HepG2 (cell line): ENCODE measurements at regions not wholly inside any gene's neighbourhood (a gene's known extent, or its start where the extent isn't known, plus 50 kb on each side); places are given as distances from the start of the nearest gene placed in this dataset.
A peak's percentile ranks its signal among the peaks of the same experiment; 100 is the strongest.

Experiments
- CHD4 ChIP-seq: fragments of 200-600 bp; sonication (generic); IDR thresholded peaks from 2 replicates; pipeline ENCODE4 v1.7.0; 2017; ENCODE audit warnings: mild to moderate bottlenecking, low read length, borderline replicate concordance
- ELF4 ChIP-seq: sonication (generic); formaldehyde crosslinking; IDR thresholded peaks from 2 replicates; pipeline ENCODE4 v1.5.0; 2020; ENCODE audit warnings: missing genetic modification reagents, mild to moderate bottlenecking, moderate library complexity, borderline replicate concordance
- HIVEP1 ChIP-seq: sonication (generic); formaldehyde crosslinking; IDR thresholded peaks from 2 replicates; pipeline ENCODE4 v1.4.0; 2020; ENCODE audit warnings: mild to moderate bottlenecking, missing genetic modification reagents
- HNRNPH1 ChIP-seq: fragments of 200-400 bp; formaldehyde crosslinking; optimal IDR thresholded peaks from 2 replicates; pipeline ENCODE3; 2017; ENCODE audit warnings: mild to moderate bottlenecking, low read depth, low read length
- HOXA7 ChIP-seq: sonication (generic); formaldehyde crosslinking; IDR thresholded peaks from 2 replicates; pipeline ENCODE4 v1.8.1; 2022; ENCODE audit warnings: mild to moderate bottlenecking, missing genetic modification reagents, moderate library complexity
- MAFF ChIP-seq: IDR thresholded peaks from 2 replicates; pipeline ENCODE4 v1.6.1; 2011; ENCODE audit warnings: low read depth, low read length, improper control_type of control experiment
- MBNL3 ChIP-seq: fragments of 250-450 bp; sonication (Bioruptor Pico); conservative IDR thresholded peaks from 2 replicates; pipeline ENCODE4 v1.8.0; 2022; ENCODE audit warnings: mild to moderate bottlenecking, inconsistent platforms
- MXD4 ChIP-seq: IDR thresholded peaks from 2 replicates; pipeline ENCODE4 v1.6.1; 2016; ENCODE audit warnings: mild to moderate bottlenecking, missing biosample characterization, missing genetic modification reagents
- MXI1 ChIP-seq: IDR thresholded peaks from 3 replicates; pipeline ENCODE4 v1.6.1; 2012; ENCODE audit warnings: low read depth, low read length, inconsistent platforms, borderline replicate concordance
- ONECUT2 ChIP-seq: sonication (generic); formaldehyde crosslinking; IDR thresholded peaks from 2 replicates; pipeline ENCODE4 v1.4.0; 2020; ENCODE audit warnings: missing genetic modification reagents
- PHB2 ChIP-seq: fragments of 450-650 bp; IDR thresholded peaks from 2 replicates; pipeline ENCODE4 v1.6.1; 2018; ENCODE audit not compliant: partially characterized antibody
- TCF7L2 ChIP-seq: IDR thresholded peaks from 2 replicates; pipeline ENCODE4 v1.6.1; 2011; ENCODE audit warnings: mild to moderate bottlenecking, low read depth, low read length, moderate library complexity
- ZNF234 ChIP-seq: sonication (generic); formaldehyde crosslinking; conservative IDR thresholded peaks from 2 replicates; pipeline ENCODE4 v1.5.1; 2020; ENCODE audit warnings: mild to moderate bottlenecking, missing genetic modification reagents
- ZNF251 ChIP-seq: sonication (generic); formaldehyde crosslinking; IDR thresholded peaks from 2 replicates; pipeline ENCODE4 v1.9.0; 2021; ENCODE audit warnings: mild to moderate bottlenecking, missing genetic modification reagents
- ZNF510 ChIP-seq: sonication (generic); formaldehyde crosslinking; IDR thresholded peaks from 2 replicates; pipeline ENCODE4 v1.4.0; 2020; ENCODE audit warnings: low read depth, mild to moderate bottlenecking, missing genetic modification reagents
- ZNF556 ChIP-seq: sonication (generic); formaldehyde crosslinking; IDR thresholded peaks from 2 replicates; pipeline ENCODE4 v1.4.0; 2020; ENCODE audit warnings: mild to moderate bottlenecking, missing genetic modification reagents, borderline replicate concordance
- ZNF670 ChIP-seq: sonication (generic); formaldehyde crosslinking; IDR thresholded peaks from 2 replicates; pipeline ENCODE4 v1.8.0; 2022; ENCODE audit warnings: mild to moderate bottlenecking, missing genetic modification reagents, borderline replicate concordance
- ZSCAN25 ChIP-seq: sonication (generic); formaldehyde crosslinking; IDR thresholded peaks from 2 replicates; pipeline ENCODE4 v1.8.0; 2022; ENCODE audit warnings: mild to moderate bottlenecking, missing genetic modification reagents
- TF ChIP-seq, protein P1 (sequence below): sonication (generic); formaldehyde crosslinking; IDR thresholded peaks from 2 replicates; pipeline ENCODE4 v1.4.0; 2020; ENCODE audit warnings: missing genetic modification reagents, borderline replicate concordance
- TF ChIP-seq, protein P2 (sequence below): sonication (generic); formaldehyde crosslinking; IDR thresholded peaks from 2 replicates; pipeline ENCODE4 v1.5.0; 2020; ENCODE audit warnings: mild to moderate bottlenecking, missing genetic modification reagents, borderline replicate concordance
- TF ChIP-seq, protein P3 (sequence below): sonication (generic); formaldehyde crosslinking; IDR thresholded peaks from 2 replicates; pipeline ENCODE4 v1.4.0; 2020; ENCODE audit warnings: missing genetic modification reagents
- TF ChIP-seq, protein P4 (sequence below): sonication (generic); formaldehyde crosslinking; IDR thresholded peaks from 2 replicates; pipeline ENCODE4 v1.4.0; 2020; ENCODE audit warnings: missing genetic modification reagents, borderline replicate concordance

DNA sequence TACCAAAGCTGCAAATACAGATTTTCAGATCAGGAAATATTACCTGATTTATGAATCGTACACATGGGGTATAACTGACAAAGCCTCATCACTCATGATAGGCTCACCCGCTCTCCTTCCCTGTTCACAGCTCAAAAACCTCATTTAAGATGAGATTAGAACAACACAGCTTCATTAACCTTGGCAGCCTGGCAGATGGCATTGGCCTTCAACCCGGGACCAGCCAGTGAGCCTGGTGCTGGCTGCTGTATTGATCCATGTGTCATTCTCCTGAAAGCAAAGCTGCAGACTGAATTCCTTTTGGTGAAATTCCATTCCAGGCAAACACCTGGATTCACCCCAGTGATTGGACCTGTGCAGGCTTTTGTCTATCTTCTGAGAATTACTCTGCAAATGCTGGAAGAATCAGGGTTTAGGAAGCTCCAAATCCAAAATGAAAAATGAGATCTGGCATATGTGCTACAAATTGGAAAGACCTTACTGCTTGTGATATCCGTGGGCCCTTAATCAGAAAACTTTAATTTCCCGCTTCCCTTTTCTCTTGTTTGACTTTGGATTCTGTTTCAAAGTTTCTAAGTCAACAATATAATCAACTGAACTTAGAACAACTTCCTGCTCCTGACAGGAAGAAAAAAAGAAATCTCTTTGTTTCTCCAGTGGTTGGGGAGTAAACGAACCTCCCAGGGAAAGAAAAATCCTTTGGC is 189.1 kb upstream of the KBTBD8 start (continued):
- TF ChIP-seq, protein P1, sequence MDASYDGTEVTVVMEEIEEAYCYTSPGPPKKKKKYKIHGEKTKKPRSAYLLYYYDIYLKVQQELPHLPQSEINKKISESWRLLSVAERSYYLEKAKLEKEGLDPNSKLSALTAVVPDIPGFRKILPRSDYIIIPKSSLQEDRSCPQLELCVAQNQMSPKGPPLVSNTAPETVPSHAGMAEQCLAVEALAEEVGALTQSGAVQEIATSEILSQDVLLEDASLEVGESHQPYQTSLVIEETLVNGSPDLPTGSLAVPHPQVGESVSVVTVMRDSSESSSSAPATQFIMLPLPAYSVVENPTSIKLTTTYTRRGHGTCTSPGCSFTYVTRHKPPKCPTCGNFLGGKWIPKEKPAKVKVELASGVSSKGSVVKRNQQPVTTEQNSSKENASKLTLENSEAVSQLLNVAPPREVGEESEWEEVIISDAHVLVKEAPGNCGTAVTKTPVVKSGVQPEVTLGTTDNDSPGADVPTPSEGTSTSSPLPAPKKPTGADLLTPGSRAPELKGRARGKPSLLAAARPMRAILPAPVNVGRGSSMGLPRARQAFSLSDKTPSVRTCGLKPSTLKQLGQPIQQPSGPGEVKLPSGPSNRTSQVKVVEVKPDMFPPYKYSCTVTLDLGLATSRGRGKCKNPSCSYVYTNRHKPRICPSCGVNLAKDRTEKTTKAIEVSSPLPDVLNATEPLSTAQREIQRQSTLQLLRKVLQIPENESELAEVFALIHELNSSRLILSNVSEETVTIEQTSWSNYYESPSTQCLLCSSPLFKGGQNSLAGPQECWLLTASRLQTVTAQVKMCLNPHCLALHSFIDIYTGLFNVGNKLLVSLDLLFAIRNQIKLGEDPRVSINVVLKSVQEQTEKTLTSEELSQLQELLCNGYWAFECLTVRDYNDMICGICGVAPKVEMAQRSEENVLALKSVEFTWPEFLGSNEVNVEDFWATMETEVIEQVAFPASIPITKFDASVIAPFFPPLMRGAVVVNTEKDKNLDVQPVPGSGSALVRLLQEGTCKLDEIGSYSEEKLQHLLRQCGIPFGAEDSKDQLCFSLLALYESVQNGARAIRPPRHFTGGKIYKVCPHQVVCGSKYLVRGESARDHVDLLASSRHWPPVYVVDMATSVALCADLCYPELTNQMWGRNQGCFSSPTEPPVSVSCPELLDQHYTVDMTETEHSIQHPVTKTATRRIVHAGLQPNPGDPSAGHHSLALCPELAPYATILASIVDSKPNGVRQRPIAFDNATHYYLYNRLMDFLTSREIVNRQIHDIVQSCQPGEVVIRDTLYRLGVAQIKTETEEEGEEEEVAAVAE (CRISPR knock-in tag), result no peak
- TF ChIP-seq, protein P2, sequence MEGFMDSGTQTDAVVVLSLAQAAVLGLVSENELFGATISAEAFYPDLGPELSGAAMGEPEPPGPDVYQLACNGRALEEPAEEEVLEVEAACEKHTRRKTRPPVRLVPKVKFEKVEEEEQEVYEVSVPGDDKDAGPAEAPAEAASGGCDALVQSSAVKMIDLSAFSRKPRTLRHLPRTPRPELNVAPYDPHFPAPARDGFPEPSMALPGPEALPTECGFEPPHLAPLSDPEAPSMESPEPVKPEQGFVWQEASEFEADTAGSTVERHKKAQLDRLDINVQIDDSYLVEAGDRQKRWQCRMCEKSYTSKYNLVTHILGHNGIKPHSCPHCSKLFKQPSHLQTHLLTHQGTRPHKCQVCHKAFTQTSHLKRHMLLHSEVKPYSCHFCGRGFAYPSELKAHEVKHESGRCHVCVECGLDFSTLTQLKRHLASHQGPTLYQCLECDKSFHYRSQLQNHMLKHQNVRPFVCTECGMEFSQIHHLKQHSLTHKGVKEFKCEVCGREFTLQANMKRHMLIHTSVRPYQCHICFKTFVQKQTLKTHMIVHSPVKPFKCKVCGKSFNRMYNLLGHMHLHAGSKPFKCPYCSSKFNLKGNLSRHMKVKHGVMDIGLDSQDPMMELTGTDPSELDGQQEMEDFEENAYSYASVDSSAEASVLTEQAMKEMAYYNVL (CRISPR knock-in tag), result no peak
- TF ChIP-seq ZNF670 (peak; percentile 18; the same call in 1 of the 2 replicates), MXD4 (CRISPR knock-in tag) (no peak), ELF4 (CRISPR knock-in tag) (no peak), TCF7L2 (no peak), HIVEP1 (CRISPR knock-in tag) (no peak), HNRNPH1 (no peak), ZNF234 (CRISPR knock-in tag) (no peak), ZNF556 (CRISPR knock-in tag) (no peak), ZSCAN25 (CRISPR knock-in tag) (no peak), HOXA7 (no peak), MBNL3 (CRISPR knock-in tag) (no peak), ZNF510 (CRISPR knock-in tag) (no peak), PHB2 (no peak), ONECUT2 (CRISPR knock-in tag) (peak; percentile 95), MXI1 (no peak), CHD4 (no peak), ZNF251 (CRISPR knock-in tag) (no peak), MAFF (no peak)
- TF ChIP-seq, protein P3, sequence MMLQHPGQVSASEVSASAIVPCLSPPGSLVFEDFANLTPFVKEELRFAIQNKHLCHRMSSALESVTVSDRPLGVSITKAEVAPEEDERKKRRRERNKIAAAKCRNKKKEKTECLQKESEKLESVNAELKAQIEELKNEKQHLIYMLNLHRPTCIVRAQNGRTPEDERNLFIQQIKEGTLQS (CRISPR knock-in tag), result no peak
- TF ChIP-seq, protein P4, sequence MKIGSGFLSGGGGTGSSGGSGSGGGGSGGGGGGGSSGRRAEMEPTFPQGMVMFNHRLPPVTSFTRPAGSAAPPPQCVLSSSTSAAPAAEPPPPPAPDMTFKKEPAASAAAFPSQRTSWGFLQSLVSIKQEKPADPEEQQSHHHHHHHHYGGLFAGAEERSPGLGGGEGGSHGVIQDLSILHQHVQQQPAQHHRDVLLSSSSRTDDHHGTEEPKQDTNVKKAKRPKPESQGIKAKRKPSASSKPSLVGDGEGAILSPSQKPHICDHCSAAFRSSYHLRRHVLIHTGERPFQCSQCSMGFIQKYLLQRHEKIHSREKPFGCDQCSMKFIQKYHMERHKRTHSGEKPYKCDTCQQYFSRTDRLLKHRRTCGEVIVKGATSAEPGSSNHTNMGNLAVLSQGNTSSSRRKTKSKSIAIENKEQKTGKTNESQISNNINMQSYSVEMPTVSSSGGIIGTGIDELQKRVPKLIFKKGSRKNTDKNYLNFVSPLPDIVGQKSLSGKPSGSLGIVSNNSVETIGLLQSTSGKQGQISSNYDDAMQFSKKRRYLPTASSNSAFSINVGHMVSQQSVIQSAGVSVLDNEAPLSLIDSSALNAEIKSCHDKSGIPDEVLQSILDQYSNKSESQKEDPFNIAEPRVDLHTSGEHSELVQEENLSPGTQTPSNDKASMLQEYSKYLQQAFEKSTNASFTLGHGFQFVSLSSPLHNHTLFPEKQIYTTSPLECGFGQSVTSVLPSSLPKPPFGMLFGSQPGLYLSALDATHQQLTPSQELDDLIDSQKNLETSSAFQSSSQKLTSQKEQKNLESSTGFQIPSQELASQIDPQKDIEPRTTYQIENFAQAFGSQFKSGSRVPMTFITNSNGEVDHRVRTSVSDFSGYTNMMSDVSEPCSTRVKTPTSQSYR (CRISPR knock-in tag), result no peak
